H1 (cell line): ENCODE measurements at regions not wholly inside any gene's neighbourhood (a gene's known extent, or its start where the extent isn't known, plus 50 kb on each side); places are given as distances from the start of the nearest gene placed in this dataset.

Experiments used
- CTCF ChIA-PET: fragments of 300-600 bp; sonication (Branson Sonifier 250); formaldehyde crosslinking; loops from one replicate; lab custom pipeline; 2021; ENCODE audit not compliant: partially characterized antibody; lab: Charles Lee
- POLR2A ChIA-PET: fragments of 300-600 bp; sonication (Branson Sonifier 250); formaldehyde crosslinking; loops from one replicate; lab custom pipeline; 2021; ENCODE audit warnings: inconsistent platforms; ENCODE audit not compliant: partially characterized antibody; lab: Charles Lee
- DNase-seq, 2 experiments: peaks; one replicate each; pipeline versions ENCODE4 v3.0.0 to v3.0.0-alpha.2; 2010 to 2022; ENCODE audit warnings: low spot score in 2 of 2, low read depth in 1 of 2, mixed read lengths in 1 of 2
- FAIRE-seq: peaks from 2 replicates; lab custom pipeline; 2011; peaks lifted over from hg19 to GRCh38; lab: Jason Lieb, UNC
- H2AFZ ChIP-seq: 2 replicates; pipeline ENCODE4 v1.8.1; 2012; ENCODE audit warnings: low read length, inconsistent platforms
- H2AK5ac ChIP-seq: 2 replicates; pipeline ENCODE4 v1.6.1; 2013; ENCODE audit warnings: low read depth, low read length
- H2BK120ac ChIP-seq: replicated peaks from 2 replicates; pipeline ENCODE3; 2013; ENCODE audit warnings: low read depth, low read length, inconsistent platforms
- H2BK12ac ChIP-seq: 2 replicates; pipeline ENCODE4 v1.6.1; 2013; ENCODE audit warnings: low read depth, low read length
- H2BK15ac ChIP-seq: 2 replicates; pipeline ENCODE4 v1.6.1; 2013; ENCODE audit warnings: low read length
- H2BK20ac ChIP-seq: 2 replicates; pipeline ENCODE4 v1.6.1; 2013; ENCODE audit warnings: low read length
- H2BK5ac ChIP-seq: 2 replicates; pipeline ENCODE4 v1.6.1; 2013; ENCODE audit warnings: low read depth, low read length
- H3K14ac ChIP-seq: 2 replicates; pipeline ENCODE4 v1.6.1; 2013; ENCODE audit warnings: inconsistent platforms; ENCODE audit not compliant: insufficient read length
- H3K18ac ChIP-seq: 2 replicates; pipeline ENCODE4 v1.6.1; 2013; ENCODE audit warnings: low read length; ENCODE audit errors: extremely low read depth
- H3K23ac ChIP-seq: 2 replicates; pipeline ENCODE4 v1.6.1; 2013; ENCODE audit warnings: inconsistent platforms; ENCODE audit not compliant: insufficient read length
- H3K23me2 ChIP-seq: 2 replicates; pipeline ENCODE4 v1.6.1; 2013; ENCODE audit warnings: low read depth, low read length
- H3K27ac ChIP-seq: 2 replicates; pipeline ENCODE4 v1.6.1; 2011; ENCODE audit warnings: low read depth, low read length, inconsistent platforms
- H3K27me3 ChIP-seq, 4 experiments: replicated peaks in 1 of 4; 1 replicate in 1 of 4; 2 replicates in 3 of 4; pipeline versions ENCODE4 v1.6.1 to v1.8.1; 2011 to 2013; ENCODE audit warnings: low read length in 3 of 4, mild to moderate bottlenecking in 3 of 4, inconsistent platforms in 2 of 4, mixed read lengths in 2 of 4, moderate library complexity in 1 of 4; ENCODE audit not compliant: control insufficient read depth in 3 of 4, insufficient read depth in 3 of 4; ENCODE audit errors: extremely low read depth in 1 of 4
- H3K36me3 ChIP-seq, 4 experiments: 2 replicates each; pipeline versions ENCODE4 v1.6.1 to v1.8.1; 2011 to 2013; ENCODE audit warnings: mild to moderate bottlenecking in 4 of 4, low read length in 3 of 4, moderate library complexity in 2 of 4, control low read depth in 1 of 4, inconsistent platforms in 1 of 4; ENCODE audit not compliant: insufficient read depth in 4 of 4, control insufficient read depth in 2 of 4
- H3K4ac ChIP-seq: replicated peaks from 2 replicates; pipeline ENCODE3; 2013; ENCODE audit warnings: low read length, low read depth, mixed read lengths, inconsistent platforms; ENCODE audit not compliant: insufficient read length
- H3K4me1 ChIP-seq, 4 experiments: replicated peaks in 1 of 4; 1 replicate in 1 of 4; 2 replicates in 3 of 4; pipeline versions ENCODE4 v1.6.1 to v1.8.1; 2011 to 2013; ENCODE audit warnings: low read length in 3 of 4, inconsistent platforms in 2 of 4, mixed read lengths in 1 of 4; ENCODE audit not compliant: insufficient read depth in 4 of 4, control insufficient read depth in 3 of 4
- H3K4me2 ChIP-seq, 2 experiments: 2 replicates each; pipeline versions ENCODE4 v1.6.1 to v1.8.1; 2011 to 2013; ENCODE audit warnings: low read depth in 2 of 2, low read length in 2 of 2, control low read depth in 1 of 2, inconsistent platforms in 1 of 2, mild to moderate bottlenecking in 1 of 2; ENCODE audit not compliant: insufficient read depth in 1 of 2
- H3K4me3 ChIP-seq, 4 experiments: fragments of 200-600, 300-600 bp in 1 of 4; sonication (generic), shearing (Covaris generic), sonication (Bioruptor Twin) in 1 of 4; 2 replicates each; pipeline versions ENCODE4 v1.5.1 to v1.8.1; 2011 to 2016; ENCODE audit warnings: low read length in 4 of 4, low read depth in 3 of 4, control low read depth in 2 of 4, inconsistent platforms in 2 of 4, mild to moderate bottlenecking in 2 of 4, mixed read lengths in 1 of 4, moderate library complexity in 1 of 4; ENCODE audit not compliant: insufficient read depth in 2 of 4; ENCODE audit errors: extremely low read depth in 1 of 4
- H3K56ac ChIP-seq: replicated peaks from 2 replicates; pipeline ENCODE3; 2013; ENCODE audit warnings: low read depth, mild to moderate bottlenecking, mixed read lengths, low read length, inconsistent platforms; ENCODE audit not compliant: insufficient read length
- H3K79me1 ChIP-seq: 2 replicates; pipeline ENCODE4 v1.6.1; 2013; ENCODE audit warnings: low read depth, low read length, control low read depth
- H3K79me2 ChIP-seq, 2 experiments: 2 replicates each; pipeline versions ENCODE4 v1.6.1 to v1.8.1; 2012 to 2013; ENCODE audit warnings: low read length in 2 of 2, mild to moderate bottlenecking in 2 of 2, inconsistent platforms in 1 of 2; ENCODE audit not compliant: insufficient read depth in 2 of 2, control insufficient read depth in 1 of 2
- H3K9ac ChIP-seq, 4 experiments: replicated peaks in 1 of 4; 1 replicate in 1 of 4; 2 replicates in 3 of 4; pipeline versions ENCODE4 v1.6.1 to v1.8.1; 2011 to 2013; ENCODE audit warnings: low read depth in 3 of 4, low read length in 3 of 4, control low read depth in 2 of 4, mild to moderate bottlenecking in 2 of 4, moderate library complexity in 2 of 4, inconsistent platforms in 1 of 4; ENCODE audit errors: extremely low read depth in 1 of 4
- H3K9me3 ChIP-seq, 2 experiments: 2 replicates each; pipeline versions ENCODE4 v1.6.1 to v1.8.1; 2012 to 2013; ENCODE audit warnings: mild to moderate bottlenecking in 2 of 2, moderate library complexity in 2 of 2, control low read depth in 1 of 2, inconsistent platforms in 1 of 2, low read depth in 1 of 2, low read length in 1 of 2, mixed read lengths in 1 of 2; ENCODE audit not compliant: insufficient read depth in 2 of 2
- H4K20me1 ChIP-seq, 2 experiments: replicated peaks in 1 of 2; 2 replicates each; pipeline versions ENCODE3 to v1.8.1; 2011 to 2013; ENCODE audit warnings: inconsistent platforms in 2 of 2, low read length in 2 of 2, mild to moderate bottlenecking in 1 of 2; ENCODE audit not compliant: insufficient read depth in 2 of 2, control insufficient read depth in 1 of 2
- H4K5ac ChIP-seq: 2 replicates; pipeline ENCODE4 v1.6.1; 2013; ENCODE audit warnings: low read length, low read depth, mixed read lengths, inconsistent platforms; ENCODE audit not compliant: insufficient read length
- H4K8ac ChIP-seq: 2 replicates; pipeline ENCODE4 v1.8.0; 2013; ENCODE audit warnings: mild to moderate bottlenecking, moderate library complexity, low read length, inconsistent platforms; ENCODE audit not compliant: insufficient read depth; ENCODE audit errors: extremely low read depth
- H4K91ac ChIP-seq: replicated peaks from 2 replicates; pipeline ENCODE3; 2013; ENCODE audit warnings: low read length, mixed read lengths, inconsistent platforms; ENCODE audit not compliant: insufficient read length
- BRCA1 ChIP-seq: IDR thresholded peaks from 2 replicates; pipeline ENCODE4 v1.6.1; 2012; ENCODE audit warnings: low read depth, low read length, improper control_type of control experiment
- CTBP2 ChIP-seq: IDR thresholded peaks from 2 replicates; pipeline ENCODE4 v1.7.0; 2011; ENCODE audit warnings: borderline replicate concordance, mild to moderate bottlenecking, moderate library complexity, mixed read lengths, low read length; ENCODE audit not compliant: insufficient read depth, insufficient read length
- PHF8 ChIP-seq: fragments of 200-600 bp; sonication (generic); conservative IDR thresholded peaks from 2 replicates; pipeline ENCODE4 v1.7.1; 2012; ENCODE audit warnings: low read depth, mild to moderate bottlenecking, inconsistent platforms, low read length, moderate library complexity
- POLR2A ChIP-seq, 2 experiments: IDR thresholded peaks; 1 replicate in 1 of 2; 2 replicates in 1 of 2; pipeline ENCODE4 v1.6.1; 2011; ENCODE audit warnings: low read depth in 2 of 2, low read length in 2 of 2, mild to moderate bottlenecking in 2 of 2; ENCODE audit errors: control extremely low read depth in 1 of 2
- RXRA ChIP-seq: IDR thresholded peaks from 2 replicates; pipeline ENCODE4 v1.6.1; 2011; ENCODE audit warnings: low read depth, mild to moderate bottlenecking, low read length, moderate library complexity; ENCODE audit not compliant: insufficient read depth
- TCF12 ChIP-seq: IDR thresholded peaks from 2 replicates; pipeline ENCODE4 v1.6.1; 2011; ENCODE audit warnings: low read depth, mild to moderate bottlenecking, low read length
- ZNF274 ChIP-seq: IDR thresholded peaks from 2 replicates; pipeline ENCODE4 v1.7.0; 2012; ENCODE audit warnings: low read length, borderline replicate concordance; ENCODE audit errors: extremely low read depth
- WGBS, 2 experiments: shearing (Covaris generic) in 1 of 2; methylation state at CpG; one replicate each; pipeline versions ENCODE4 v1.1.6 to v1.1.7; 2013 to 2015; ENCODE audit warnings: low lambda C conversion rate in 2 of 2, mixed read lengths in 2 of 2, inconsistent platforms in 1 of 2, low coverage in 1 of 2, missing lambda C conversion rate in 1 of 2; ENCODE audit not compliant: insufficient replicate concordance in 2 of 2, insufficient coverage in 1 of 2, insufficient read length in 1 of 2; ENCODE audit errors: extremely low coverage in 1 of 2, missing lambda C conversion rate in 1 of 2; 5-methylcytosine and 5-hydroxymethylcytosine counted together

DNA sequence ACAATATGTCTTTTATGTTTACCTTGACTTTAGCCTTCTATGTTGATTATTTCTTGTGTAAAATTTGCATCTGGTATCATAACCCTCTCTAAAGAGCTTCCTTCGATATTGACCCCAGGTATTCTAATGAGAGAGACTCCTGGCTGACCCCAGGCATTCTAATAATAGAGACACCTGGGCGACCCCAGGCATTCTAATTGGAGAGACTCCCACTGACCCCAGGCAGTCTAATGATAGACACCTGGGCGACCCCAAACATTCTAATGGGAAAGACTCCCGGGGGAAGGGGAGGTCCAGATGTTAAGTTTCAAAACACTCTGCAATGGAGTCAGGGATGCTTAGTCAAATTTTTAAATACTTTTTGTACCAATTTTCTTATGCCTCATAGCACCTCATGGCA lies 726.4 kb downstream of the COL12A1 start:
- FAIRE-seq (no peak), DNase-seq (no peak)
- no peak overlapping the region for H2BK15ac ChIP-seq
- H3K23ac ChIP-seq = no peak overlapping the region
- no peak overlapping the region for H2BK20ac ChIP-seq
- ChIA-PET POLR2A (no interaction called here), CTCF (interaction anchor here (0.7 kb wide), 1 partner anchor 27 kb away, joined by 3 read pairs; no protein-coding TSS in a partner anchor)
- H2AFZ ChIP-seq = no peak overlapping the region
- no peak overlapping the region for H2BK120ac ChIP-seq
- no peak for TF ChIP-seq BRCA1
- 0 out of 2 replicates have a peak, but pooled peaks have one; percentile 72 for TF ChIP-seq RXRA
- TF ChIP-seq CTBP2 = no peak
- TF ChIP-seq POLR2A (IDR thresholded peaks at IDR 0.05; ENCODE audit: control extremely low read depth in 1 of 2, low read depth in 2 of 2, low read length in 2 of 2) = no peak
- peak; percentile 84; the same call in 1 of the 2 replicates for TF ChIP-seq TCF12
- no peak for TF ChIP-seq PHF8
- no peak for TF ChIP-seq ZNF274
- H4K20me1 ChIP-seq = no peaks in the 10 kb centered on the region
- H4K91ac ChIP-seq = no peak overlapping the region
- H3K79me1 ChIP-seq = no peaks in the 10 kb centered on the region
- H3K56ac ChIP-seq = no peak overlapping the region
- no peaks in the 10 kb centered on the region; a peak in 1 of 7 replicates for H3K4me1 ChIP-seq
- no peak overlapping the region for H3K9ac ChIP-seq
- no peak overlapping the region for H2BK12ac ChIP-seq
- no peak overlapping the region for H3K4ac ChIP-seq
- no peak overlapping the region for H3K4me2 ChIP-seq
- no peaks in the 10 kb centered on the region for H3K9me3 ChIP-seq
- H3K14ac ChIP-seq = no peak overlapping the region
- no peaks in the 10 kb centered on the region for H3K23me2 ChIP-seq
- H3K36me3 ChIP-seq = no peaks in the 10 kb centered on the region
- 84% methylated on average over 4 of the region's 4 CpGs; no CpG with 5 or more reads in 1 of the 2 experiments for WGBS, 2 experiments
- no peaks in the 10 kb centered on the region for H3K79me2 ChIP-seq
- no peak overlapping the region for H3K4me3 ChIP-seq
- H4K8ac ChIP-seq = no peak overlapping the region
- no peak overlapping the region for H4K5ac ChIP-seq
- H2AK5ac ChIP-seq = no peak overlapping the region
- no peak overlapping the region for H3K27ac ChIP-seq
- no peak overlapping the region for H3K18ac ChIP-seq
- no peak overlapping the region for H2BK5ac ChIP-seq
- no peaks in the 10 kb centered on the region; a peak in 2 of 7 replicates for H3K27me3 ChIP-seq
